GM21515 (cell line): ENCODE measurements at regions not wholly inside any gene's neighbourhood (a gene's known extent, or its start where the extent isn't known, plus 50 kb on each side); places are given as distances from the start of the nearest gene placed in this dataset.
"Not testable (repeated sequence)": the region's sequence is repeated elsewhere in the genome, so short reads cannot be mapped to it uniquely, and the experiment has no call there.

ENCODE experiments used
- ATAC-seq: cut with Tn5 transposase; IDR thresholded peaks from one replicate; pipeline ENCODE4 v1.9.1; 2021; ENCODE audit not compliant: unreplicated experiment

GRCh38 chr10:33630761-33631160 is 296.3 kb upstream of the NRP1 start:
- no peak for ATAC-seq

GRCh38 chr10:33627611-33628010 is 293.1 kb upstream of the NRP1 start:
- no peak for ATAC-seq

GRCh38 chr10:33626798-33627466 is 292.5 kb upstream of the NRP1 start:
- no peak for ATAC-seq

GRCh38 chr10:33623669-33624068 is 289.2 kb upstream of the NRP1 start:
- no peak for ATAC-seq

- ATAC-seq = no peak
Observed at GRCh38 chr10:33621101-33621500, 286.6 kb upstream of the NRP1 start.

- no peak for ATAC-seq
Observed at GRCh38 chr10:33618196-33618595, 283.7 kb upstream of the NRP1 start.

GRCh38 chr10:33617381-33618080 is 283.1 kb upstream of the NRP1 start:
- ATAC-seq = no peak

GRCh38 chr10:33616956-33617355 is 282.5 kb upstream of the NRP1 start:
- ATAC-seq = no peak

- peak; percentile 69 for ATAC-seq
Observed at GRCh38 chr10:33612551-33612950, 278.1 kb upstream of the NRP1 start.

- ATAC-seq = no peak
Observed at GRCh38 chr10:33612116-33612515, 277.6 kb upstream of the NRP1 start.

GRCh38 chr10:33611423-33611822 is 277.0 kb upstream of the NRP1 start:
- ATAC-seq = no peak

- ATAC-seq = no peak
Observed at GRCh38 chr10:33609546-33609945, 275.1 kb upstream of the NRP1 start.

- no peak for ATAC-seq
Observed at GRCh38 chr10:33602278-33602677, 267.8 kb upstream of the NRP1 start.

GRCh38 chr10:33600381-33600780 is 265.9 kb upstream of the NRP1 start:
- no peak for ATAC-seq

- no peak for ATAC-seq
Observed at GRCh38 chr10:33596422-33596821, 262.0 kb upstream of the NRP1 start.

- ATAC-seq = no peak
Observed at GRCh38 chr10:33594475-33594874, 260.0 kb upstream of the NRP1 start.

- no peak for ATAC-seq
Observed at GRCh38 chr10:33588974-33589600, 254.6 kb upstream of the NRP1 start.

GRCh38 chr10:33584596-33584995 is 250.1 kb upstream of the NRP1 start:
- not testable (repeated sequence) for ATAC-seq

GRCh38 chr10:33579996-33580395 is 245.5 kb upstream of the NRP1 start:
- ATAC-seq = no peak

GRCh38 chr10:33573606-33574005 is 239.1 kb upstream of the NRP1 start:
- no peak for ATAC-seq

GRCh38 chr10:33571616-33572015 is 237.1 kb upstream of the NRP1 start:
- ATAC-seq = no peak

GRCh38 chr10:33570495-33570894 is 236.0 kb upstream of the NRP1 start:
- no peak for ATAC-seq
